ENCODE measurements at regions not wholly inside any gene's neighbourhood (a gene's known extent, or its start where the extent isn't known, plus 50 kb on each side); places are given as distances from the start of the nearest gene placed in this dataset.

GRCh38 chr2:12867631-12868287 lies 151.0 kb downstream of the TRIB2 start:
- TF ChIP-seq CTCF (IDR thresholded peaks at IDR 0.05): no peak
- TF ChIP-seq POLR2A (IDR thresholded peaks at IDR 0.05): no peak
